GM21381 (cell line): ENCODE measurements at regions not wholly inside any gene's neighbourhood (a gene's known extent, or its start where the extent isn't known, plus 50 kb on each side); places are given as distances from the start of the nearest gene placed in this dataset.

Experiments
- ATAC-seq: cut with Tn5 transposase; IDR thresholded peaks from one replicate; pipeline ENCODE4 v1.9.1; 2021; ENCODE audit warnings: mild to moderate bottlenecking, moderate library complexity; ENCODE audit not compliant: unreplicated experiment

DNA sequence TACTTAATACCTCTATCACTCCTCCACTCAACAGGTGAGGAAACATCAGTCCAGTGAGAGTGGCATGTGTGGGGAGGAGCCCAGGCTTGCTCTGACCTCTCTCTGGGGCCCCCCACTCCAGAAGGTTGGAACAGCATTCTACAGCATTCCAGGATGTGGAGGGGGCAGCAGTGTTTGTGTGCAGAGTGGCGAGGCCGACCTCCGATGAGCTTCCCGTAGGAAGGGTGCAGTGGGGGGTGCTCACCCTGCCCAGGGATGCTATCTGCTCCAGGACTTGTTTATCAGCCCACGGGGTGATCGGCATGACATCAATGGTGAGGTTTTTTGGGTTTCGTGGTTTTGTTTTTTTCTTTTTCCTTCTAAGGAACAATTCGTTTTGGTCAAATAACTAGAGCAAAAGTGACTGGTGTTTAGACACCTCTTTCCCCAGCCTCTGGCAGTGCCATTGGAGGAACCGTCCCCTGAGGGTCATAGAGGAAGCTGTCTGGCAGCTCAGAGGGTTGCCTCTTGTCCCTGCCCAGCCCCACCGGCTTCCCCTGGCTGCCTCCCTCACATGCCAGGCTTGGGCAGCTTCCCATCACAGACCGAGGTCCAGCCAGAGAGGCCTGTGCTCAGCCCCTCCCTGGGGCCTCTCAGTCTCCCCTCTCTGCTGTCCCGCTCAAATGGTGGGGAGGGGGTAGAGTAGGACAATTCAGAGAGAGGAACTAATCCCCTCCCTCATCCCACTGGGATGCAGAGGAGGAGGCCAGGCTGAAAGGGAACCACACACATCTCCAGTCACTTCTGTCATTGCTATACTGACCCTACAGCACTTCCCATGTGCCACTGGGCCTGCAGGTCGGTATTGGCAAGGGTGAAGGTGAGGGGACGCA, 96.5 kb downstream of the ZFP36L2 start:
- ATAC-seq, result no peak

DNA sequence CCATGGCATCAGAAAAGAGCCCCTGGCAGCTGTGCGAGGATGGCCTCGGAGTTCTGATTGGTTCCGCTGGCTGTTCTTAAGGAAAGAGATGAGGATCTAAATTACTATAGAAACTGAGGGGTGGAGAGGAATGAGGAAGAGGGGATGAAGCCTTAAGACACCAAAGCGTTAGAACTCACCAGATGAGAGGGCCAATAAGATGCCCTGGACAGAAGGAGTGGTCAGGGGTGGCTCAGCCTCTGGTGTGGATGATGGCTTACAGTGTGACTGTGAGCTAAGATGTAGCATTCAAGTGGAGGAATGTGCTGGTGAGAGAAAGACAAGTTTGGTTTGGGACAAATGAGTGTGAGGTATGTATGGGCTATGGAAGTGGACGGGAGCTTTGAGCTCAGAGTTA, 97.8 kb downstream of the ZFP36L2 start:
- ATAC-seq, result no peak

DNA sequence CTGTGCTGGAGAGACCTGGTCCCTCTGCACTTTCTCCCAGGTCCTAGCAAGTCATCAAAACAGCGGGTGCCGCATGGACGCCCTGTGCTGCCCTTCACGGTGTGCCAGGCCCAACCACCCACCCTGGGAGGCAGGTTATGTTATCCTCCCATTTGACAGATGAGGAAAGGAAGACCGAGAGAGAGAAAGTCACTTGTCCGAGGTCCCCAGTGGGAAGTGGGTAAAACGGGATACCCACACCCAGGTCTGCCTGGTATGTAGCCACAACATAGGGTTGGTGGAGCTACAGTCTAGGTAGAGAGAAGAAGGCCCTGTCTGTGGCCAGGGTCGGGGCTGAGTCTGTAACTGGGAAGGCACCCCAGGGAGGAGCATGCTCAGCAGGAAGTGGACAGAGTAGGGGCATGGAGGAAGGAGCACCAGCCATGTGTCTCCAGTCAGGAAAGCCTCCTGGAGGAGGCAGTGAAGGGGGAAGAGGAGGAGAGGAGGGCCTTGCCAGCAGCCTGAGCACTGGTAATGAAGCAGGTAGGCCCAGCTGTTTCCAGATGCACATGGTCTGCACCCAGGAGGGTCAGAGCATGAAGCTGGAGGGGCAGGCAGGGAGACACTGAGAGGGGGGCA, 98.4 kb downstream of the ZFP36L2 start:
- no peak for ATAC-seq

DNA sequence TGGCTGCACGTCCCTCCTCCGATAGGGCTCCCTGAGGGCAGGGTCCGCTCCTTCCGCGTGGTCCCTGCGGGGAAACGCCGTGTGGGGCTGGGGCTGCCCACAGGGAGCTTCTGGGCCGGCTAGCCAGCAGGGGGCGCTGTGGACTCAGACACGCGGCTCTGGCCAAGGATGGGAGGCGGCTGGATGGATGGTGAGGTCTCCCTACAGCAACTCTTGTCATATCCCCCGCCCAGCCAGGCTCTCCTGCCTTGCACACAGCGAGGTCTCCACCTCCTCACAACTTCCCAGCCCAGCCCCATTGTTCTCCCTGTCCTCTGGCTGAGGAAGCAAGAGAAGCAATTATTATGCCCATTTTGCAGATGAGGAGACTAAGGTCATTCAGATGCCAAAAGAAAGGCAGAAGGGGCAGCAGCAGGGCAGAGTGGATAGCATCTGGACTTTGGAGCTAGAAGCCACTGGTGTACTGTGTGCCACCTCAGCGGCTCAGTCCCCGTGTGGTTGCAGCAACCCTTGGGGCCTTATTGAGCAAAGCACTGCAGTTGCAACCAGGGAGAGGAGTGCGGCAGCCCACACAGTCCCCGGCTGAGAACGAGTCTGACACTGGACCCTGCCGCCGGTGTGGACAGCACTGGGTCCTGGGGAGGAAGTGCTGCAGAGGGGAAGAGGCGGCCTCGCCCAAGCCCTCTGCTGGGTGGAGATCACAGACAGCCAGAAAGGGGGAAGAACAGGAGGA, 99.0 kb downstream of the ZFP36L2 start:
- ATAC-seq, result no peak

DNA sequence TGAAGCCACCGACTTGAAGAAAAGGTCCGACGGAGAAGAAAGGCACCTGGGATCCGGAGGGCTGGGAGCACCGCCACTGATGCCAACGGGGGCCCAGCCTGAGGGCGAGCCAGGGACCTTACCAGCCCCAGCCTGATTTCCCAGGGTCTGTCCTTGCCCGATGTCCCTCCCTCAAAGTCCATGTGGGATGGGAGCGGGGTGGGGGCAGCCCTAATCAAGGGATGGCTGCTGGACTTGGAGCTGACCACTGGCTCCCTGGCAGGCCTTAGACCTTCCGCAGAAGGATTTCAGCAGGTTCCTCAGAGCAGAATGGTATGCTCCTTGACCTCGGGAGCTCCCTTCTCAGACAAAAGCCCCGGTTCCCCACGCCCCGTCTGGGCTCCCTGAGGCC, 99.6 kb downstream of the ZFP36L2 start:
- no peak for ATAC-seq

DNA sequence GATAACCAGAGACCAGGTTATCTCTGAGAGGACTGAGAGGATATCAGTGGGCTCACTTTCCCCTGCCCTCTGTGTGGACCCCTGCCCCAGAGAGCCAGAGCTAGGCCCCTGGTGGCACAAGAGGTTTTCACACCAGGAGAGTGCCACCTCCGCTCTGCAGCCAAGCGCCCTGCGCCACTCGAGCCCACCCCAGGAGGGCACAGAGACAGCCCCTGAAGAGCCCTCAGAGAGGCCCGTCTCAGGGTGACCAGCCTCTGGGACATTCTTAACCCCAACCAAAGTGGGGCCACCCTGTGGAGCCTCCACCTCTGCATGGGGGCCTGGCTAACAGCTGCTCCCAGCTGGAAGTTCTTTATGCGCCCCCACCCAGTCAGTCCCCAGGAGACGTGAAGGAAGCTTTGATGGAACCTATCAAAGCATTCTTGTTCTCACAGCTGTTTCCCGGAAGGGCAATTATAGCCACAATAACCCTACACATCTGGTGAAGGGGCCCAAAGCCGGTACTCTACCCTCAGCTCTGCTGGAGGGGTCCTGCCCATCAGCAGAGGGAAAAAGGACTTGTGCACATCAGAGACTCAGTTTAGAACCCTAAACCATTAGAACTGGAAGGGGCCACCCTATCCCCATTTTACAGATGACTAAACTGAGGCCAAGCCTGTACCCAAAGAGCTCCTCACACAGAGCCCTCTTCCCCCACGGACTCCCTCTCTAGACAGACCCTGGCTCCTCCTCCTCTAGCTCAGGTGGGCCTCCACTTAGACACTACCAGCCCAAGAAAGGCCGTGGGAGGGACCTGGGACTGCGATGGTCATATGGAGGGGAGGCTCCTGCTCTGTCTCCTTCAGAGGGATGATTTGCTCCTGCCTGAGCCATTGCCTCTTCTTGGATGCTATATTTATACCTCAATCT, 101.1 kb downstream of the ZFP36L2 start:
- no peak for ATAC-seq

DNA sequence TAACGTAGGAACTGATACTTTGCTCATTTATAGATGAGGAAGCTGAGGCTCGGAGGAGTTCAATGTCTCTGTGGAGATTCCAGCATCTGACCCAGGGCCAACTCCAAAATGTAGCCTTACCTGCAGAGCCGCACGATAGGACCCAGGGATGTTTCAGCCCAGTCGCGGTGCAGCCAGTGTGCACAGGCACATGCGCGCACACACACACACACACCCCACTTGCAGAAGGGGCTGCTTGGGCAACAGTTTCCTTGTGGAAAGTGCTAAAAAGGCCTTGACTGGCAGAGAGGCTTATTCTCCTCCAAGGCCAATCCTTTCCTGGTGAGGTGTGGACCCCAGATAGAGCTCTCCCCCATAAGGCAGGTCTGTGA, 101.7 kb downstream of the ZFP36L2 start:
- ATAC-seq, result no peak

DNA sequence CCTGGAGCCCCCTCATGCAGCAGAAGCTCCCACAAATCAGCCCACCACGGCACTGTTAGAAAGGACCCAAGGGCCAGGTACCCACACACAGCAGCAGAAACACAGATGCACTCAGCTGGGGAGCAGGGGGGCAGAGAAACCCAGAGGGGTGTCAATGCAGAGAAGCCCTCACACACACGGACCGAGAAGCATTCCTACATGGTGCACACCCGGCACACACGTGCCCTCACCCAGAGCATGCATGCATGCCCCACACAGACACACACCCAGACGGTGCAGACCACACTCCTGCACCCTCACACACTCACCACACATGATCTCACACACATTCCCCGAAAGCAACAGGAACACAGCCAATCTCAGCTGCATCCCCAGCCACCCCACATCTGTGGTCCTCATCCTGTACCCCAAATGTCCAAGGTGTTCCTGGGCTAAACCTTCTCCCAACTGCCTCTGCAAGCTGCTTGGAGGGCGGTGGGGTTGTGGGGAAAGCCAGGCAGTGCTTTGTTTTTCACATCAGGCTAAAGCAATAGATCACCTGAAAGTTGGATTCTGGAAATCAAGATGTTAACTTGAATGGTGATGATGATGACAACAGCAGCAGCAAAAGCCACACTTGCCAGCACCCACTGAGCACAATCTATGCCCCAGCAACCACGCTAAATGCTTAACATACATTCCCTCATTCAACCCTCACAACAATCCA, 102.3 kb downstream of the ZFP36L2 start:
- no peak for ATAC-seq

DNA sequence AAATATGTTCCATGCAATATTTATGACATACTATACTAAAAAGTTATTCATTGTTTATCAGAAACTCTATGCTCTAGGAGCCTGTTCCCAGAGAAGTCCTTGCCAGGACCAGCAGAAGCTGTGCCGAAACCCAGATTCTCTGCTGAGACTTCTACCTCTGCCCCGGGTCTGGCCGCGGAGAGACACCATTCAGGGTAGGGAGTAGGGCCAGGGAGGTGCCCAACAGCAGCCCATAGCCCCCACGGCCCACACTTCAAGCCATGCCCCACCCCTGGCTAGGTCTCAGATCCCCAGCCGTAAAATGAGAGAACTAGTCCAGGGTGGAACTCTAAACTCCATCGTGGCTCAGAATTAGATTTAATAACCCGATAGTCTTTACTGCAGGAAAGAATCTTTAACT, 102.9 kb downstream of the ZFP36L2 start:
- no peak for ATAC-seq

DNA sequence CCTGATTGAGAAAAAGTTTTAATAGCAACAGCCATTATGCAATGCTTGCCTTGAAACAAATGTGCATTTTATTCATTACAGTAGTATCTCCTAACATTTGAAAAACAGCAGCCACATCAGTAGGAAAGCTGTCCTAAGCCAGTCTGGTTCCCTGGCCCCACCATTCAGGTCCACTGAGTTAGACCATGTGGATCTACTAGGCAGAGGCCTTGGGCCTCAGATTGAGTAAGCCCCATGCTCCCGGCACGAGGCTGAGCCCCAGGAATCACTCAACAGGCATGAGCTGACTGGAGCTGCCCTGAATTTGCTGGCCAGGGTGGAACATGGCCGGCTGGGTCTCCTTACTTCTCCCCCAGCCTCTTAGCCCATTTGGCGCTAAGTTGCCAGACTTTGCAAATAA, 103.4 kb downstream of the ZFP36L2 start:
- ATAC-seq, result no peak

DNA sequence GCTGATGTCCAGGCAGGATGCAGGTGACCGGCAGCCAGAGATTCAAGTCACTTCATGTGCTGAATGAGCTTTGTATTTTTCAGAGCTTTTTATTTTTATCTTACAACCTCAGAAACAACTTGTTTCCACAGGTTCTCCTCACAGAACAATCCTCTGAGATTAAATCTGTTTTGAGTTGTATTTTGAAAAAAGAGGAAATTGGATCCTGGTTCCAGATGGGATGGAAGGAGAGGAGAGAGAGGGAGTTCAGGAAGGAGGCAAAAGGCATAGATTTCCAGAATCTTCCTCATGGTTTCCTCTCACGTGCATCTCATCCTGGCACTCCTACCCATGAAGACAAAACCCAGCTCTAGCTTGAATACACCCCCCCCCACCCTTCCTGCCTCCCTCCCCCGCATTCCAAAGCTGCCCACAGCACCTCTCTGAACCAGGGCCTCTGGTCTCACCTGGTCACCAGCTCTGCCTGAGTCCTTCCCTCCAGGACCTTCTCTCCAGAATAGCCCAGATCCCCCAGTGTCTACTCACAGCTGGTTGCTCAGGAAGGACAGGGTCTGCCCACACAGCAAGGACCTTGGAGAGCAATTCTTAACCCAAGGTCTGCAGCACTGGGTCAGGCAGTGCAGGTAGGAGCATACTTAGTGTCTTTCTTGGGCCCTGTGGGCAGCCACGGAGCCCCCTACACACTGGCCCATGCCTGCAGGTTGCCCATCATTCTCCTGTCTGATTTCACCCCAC, 104.7 kb downstream of the ZFP36L2 start:
- no peak for ATAC-seq

DNA sequence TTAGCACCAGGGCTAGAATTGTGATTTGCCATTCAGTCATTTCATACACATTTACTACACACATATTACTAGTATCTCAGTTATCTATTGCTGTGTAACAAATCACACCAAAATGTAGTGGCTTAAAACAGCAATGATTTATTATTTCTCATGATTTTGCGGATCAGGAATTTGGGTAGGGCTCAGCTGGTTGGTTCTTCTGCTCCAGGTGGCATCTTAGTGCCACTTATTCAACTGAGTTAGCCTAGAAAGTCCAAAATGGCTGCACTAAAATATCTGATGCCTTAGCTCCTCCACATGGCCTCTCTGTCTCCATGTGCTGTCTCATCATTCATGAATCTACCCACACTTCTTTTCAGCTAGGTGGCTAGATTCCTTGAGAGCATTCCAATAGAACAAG, 107.1 kb downstream of the ZFP36L2 start:
- no peak for ATAC-seq

DNA sequence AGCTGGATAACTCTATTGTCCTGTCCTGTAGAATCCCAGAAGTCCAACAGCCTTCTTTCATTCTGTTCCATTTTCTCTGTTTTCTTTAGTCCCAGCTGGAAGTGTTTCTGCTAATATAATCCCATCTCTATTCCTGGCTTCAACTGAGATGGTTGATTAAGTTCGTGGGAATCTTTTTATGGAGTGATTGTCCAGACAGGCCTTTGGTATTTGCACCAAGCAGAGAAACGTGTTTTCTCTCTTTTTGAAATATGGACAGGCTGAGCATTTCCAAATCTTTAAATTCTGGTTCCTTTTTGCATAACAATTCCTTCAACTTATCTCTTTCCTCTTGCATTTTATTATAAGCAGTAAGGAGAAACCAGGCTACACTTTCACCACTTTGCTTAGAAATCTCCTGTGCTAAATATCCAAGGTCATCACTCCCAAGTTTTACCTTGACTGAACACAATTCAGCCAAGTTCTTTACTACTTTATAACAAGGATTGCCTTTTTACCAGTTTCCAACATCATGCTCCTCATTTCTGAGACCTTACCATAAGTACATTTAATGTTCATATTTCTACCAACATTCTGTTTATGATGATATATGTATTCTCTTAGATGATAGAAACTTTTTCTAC, 108.8 kb downstream of the ZFP36L2 start:
- ATAC-seq, result no peak

DNA sequence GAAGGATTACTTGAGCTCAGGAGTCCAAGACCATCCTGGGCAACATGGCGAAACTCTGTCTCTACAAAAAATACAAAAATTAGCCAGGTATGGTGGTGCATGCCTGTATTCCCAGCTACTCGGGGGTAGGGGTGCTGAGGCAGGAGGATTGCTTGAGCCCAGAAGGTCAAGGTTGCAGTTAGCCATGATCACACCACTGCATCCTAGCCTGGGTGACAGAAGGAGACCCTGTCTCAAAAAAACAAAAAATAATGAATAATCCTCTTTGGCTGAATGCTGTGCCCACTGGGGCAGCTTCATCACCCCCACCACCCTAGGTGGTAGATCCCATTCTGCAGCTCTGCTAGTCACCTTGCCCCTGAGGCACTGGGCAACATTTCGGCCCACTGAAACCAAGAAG, 109.4 kb downstream of the ZFP36L2 start:
- ATAC-seq, result no peak

DNA sequence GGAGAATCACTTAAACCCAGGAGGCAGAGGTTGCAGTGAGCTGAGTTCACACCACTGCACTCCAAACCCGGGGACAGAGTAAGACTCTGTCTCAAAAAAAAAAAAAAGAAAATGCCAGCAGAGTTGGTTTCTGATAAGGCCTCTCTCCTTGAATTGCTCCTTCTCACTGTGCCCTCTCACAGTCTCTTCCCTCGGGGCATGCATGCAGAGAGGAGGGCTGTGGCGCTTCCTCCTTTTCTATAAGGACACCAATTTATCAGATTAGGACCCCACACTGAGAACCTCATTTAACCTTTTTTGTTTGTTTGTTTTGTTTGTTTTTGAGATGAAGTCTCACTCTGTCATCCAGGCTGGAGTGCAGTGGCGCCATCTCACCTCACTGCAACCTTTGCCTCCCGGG, 110.5 kb downstream of the ZFP36L2 start:
- ATAC-seq, result no peak

DNA sequence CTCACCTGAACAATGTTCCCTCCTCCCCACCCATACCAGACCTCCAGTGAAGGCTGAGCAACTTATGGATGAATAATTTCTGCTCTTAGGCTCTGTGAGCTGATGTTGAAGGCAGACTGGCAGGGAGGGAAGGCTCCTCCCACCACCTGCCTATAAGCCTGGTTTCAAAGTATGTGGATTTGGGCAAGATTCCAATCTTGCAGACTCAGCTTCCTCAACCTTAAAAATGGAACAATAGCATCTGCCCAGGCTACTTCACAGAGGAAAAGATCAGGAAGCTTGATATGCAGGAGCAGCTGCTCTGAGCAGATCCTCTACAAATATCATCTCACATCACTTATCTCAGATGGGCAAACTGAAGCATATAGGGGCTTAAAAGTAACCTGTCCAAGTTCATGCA, 112.2 kb downstream of the ZFP36L2 start:
- ATAC-seq, result no peak

DNA sequence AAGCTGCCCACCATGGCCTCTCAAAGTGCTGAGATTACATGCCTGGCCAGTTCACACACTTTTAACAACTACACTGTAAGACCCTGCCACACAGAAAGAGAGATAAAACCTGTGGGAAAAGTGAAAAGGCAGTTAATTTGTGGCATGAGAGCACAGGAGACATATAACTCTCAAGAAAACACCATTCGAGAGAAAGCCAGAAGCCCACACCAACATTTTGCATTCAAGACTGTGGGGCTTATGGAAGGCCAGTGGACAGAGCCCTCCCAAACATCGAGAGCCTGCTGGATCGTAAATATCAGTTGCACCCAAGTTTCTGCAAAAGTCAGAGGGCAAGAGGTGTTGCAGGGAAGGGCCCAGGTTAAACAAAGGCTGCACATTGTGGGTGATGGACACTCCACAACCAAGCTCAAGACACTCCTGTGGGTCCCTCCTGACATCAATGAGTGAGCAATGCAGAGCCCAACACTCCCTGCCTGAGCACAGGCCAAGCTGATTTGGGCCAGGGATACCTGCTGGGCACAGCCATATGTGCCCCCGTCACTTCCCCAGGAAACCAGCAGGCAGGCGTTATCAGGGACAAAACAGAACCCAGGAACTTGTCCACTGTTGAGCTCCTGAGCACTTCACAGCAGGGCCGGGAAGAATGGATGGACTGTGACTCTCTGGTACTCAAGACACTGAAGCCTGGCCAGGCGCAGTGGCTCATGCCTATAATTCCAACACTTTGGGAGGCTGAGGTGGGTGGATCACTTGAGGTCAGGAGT, 114.4 kb downstream of the ZFP36L2 start:
- no peak for ATAC-seq

DNA sequence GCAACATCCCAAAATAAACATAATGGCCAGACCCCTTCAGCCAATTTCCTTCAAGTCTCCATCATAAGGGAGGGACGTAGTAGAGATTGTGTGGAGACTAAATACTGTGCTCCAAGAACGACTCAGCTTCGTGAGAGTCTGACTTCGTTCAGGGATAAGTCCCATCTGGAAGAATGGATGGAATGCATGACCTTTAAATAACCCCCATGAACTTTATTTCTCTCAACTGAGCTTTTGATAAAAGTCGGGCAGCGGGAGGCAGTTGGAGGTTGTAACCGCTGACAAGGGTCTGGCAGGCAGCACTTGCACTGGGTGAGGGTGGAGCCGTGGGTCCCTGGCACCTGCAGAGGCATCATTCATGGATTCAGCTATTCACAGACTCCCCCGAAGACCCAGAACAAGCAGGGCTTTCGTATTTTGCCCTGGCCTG, 115.9 kb downstream of the ZFP36L2 start:
- no peak for ATAC-seq
